ENCODE measurements at regions not wholly inside any gene's neighbourhood (a gene's known extent, or its start where the extent isn't known, plus 50 kb on each side); places are given as distances from the start of the nearest gene placed in this dataset.

GRCh38 chr13:83549671-83550070 is 332.6 kb downstream of the SLITRK1 start:
- DNase-seq (ENCODE audit: low spot score in 2 of 2) (no peak), ATAC-seq (no peak)
- no peak overlapping the region for H3K27ac Mint-ChIP-seq
- no peaks in the 10 kb centered on the region for H3K36me3 Mint-ChIP-seq
- H3K9me3 Mint-ChIP-seq, result peaks cover 0 to 7% of the 10 kb centered on the region in 2 donors

- DNase-seq (ENCODE audit: low spot score in 2 of 2) (no peak), ATAC-seq (no peak)
- no peak overlapping the region for H3K27ac Mint-ChIP-seq
- H3K36me3 Mint-ChIP-seq, result no peaks in the 10 kb centered on the region
- H3K9me3 Mint-ChIP-seq, result peaks cover 5 to 7% of the 10 kb centered on the region in 2 donors
Measured at GRCh38 chr13:83547043-83547442, 335.2 kb downstream of the SLITRK1 start.

- H3K27ac Mint-ChIP-seq, result no peak overlapping the region
- DNase-seq (ENCODE audit: low spot score in 2 of 2) (no peak), ATAC-seq (no peak)
- H3K9me3 Mint-ChIP-seq, result peaks cover 5 to 7% of the 10 kb centered on the region in 2 donors
- no peaks in the 10 kb centered on the region for H3K36me3 Mint-ChIP-seq
Measured at GRCh38 chr13:83546476-83546875, 335.8 kb downstream of the SLITRK1 start.

- no peak for DNase-seq (ENCODE audit: low spot score in 2 of 2)
- Mint-ChIP-seq H3K9me3 (peaks cover 24 to 26% of the 10 kb centered on the region in 2 donors), H3K36me3 (peaks cover 0 to 5% of the 10 kb centered on the region in 2 donors), H3K27ac (no peak overlapping the region)
- ATAC-seq, result no peak
Measured at GRCh38 chr13:83538636-83539035, 343.6 kb downstream of the SLITRK1 start.

GRCh38 chr13:83536941-83537340 is 345.3 kb downstream of the SLITRK1 start:
- peaks cover 19 to 23% of the 10 kb centered on the region in 2 donors for H3K9me3 Mint-ChIP-seq
- ATAC-seq, result no peak
- H3K27ac Mint-ChIP-seq, result no peak overlapping the region
- H3K36me3 Mint-ChIP-seq, result peaks cover 0 to 5% of the 10 kb centered on the region in 2 donors
- DNase-seq (ENCODE audit: low spot score in 2 of 2), result no peak

GRCh38 chr13:83536153-83536552 is 346.1 kb downstream of the SLITRK1 start:
- Mint-ChIP-seq H3K36me3 (peaks cover 0 to 5% of the 10 kb centered on the region in 2 donors), H3K9me3 (peaks cover 19 to 23% of the 10 kb centered on the region in 2 donors), H3K27ac (no peak overlapping the region)
- ATAC-seq, result no peak
- no peak for DNase-seq (ENCODE audit: low spot score in 2 of 2)

GRCh38 chr13:83532809-83533208 is 349.5 kb downstream of the SLITRK1 start:
- no peak for ATAC-seq
- Mint-ChIP-seq H3K27ac (no peak overlapping the region), H3K9me3 (peaks cover 4 to 9% of the 10 kb centered on the region in 2 donors), H3K36me3 (peaks cover 0 to 5% of the 10 kb centered on the region in 2 donors)
- DNase-seq (ENCODE audit: low spot score in 2 of 2), result no peak

GRCh38 chr13:83531022-83531421 is 351.3 kb downstream of the SLITRK1 start:
- ATAC-seq, result no peak
- H3K27ac Mint-ChIP-seq, result no peak overlapping the region
- peaks cover 0 to 5% of the 10 kb centered on the region in 2 donors for H3K36me3 Mint-ChIP-seq

GRCh38 chr13:83516781-83517180 is 365.5 kb downstream of the SLITRK1 start:
- DNase-seq (ENCODE audit: low spot score in 2 of 2) (no peak), ATAC-seq (no peak)
- Mint-ChIP-seq H3K27ac (no peak overlapping the region), H3K9me3 (peaks cover 7 to 9% of the 10 kb centered on the region in 2 donors), H3K36me3 (no peaks in the 10 kb centered on the region)

More at GRCh38 chr13:83531022-83531421, 351.3 kb downstream of the SLITRK1 start:
- peaks cover 4 to 9% of the 10 kb centered on the region in 2 donors for H3K9me3 Mint-ChIP-seq
- no peak for DNase-seq (ENCODE audit: low spot score in 2 of 2)

GRCh38 chr13:83515268-83516015 is 366.8 kb downstream of the SLITRK1 start:
- no peaks in the 10 kb centered on the region for H3K36me3 Mint-ChIP-seq
- ATAC-seq, result no peak
- H3K9me3 Mint-ChIP-seq, result peaks cover 11 to 13% of the 10 kb centered on the region in 2 donors
- DNase-seq (ENCODE audit: low spot score in 2 of 2), result no peak
- H3K27ac Mint-ChIP-seq, result no peak overlapping the region

GRCh38 chr13:83508771-83509301 is 373.4 kb downstream of the SLITRK1 start:
- Mint-ChIP-seq H3K27ac (no peak overlapping the region), H3K36me3 (no peaks in the 10 kb centered on the region), H3K9me3 (peaks cover 8% of the 10 kb centered on the region in 2 donors)
- DNase-seq (ENCODE audit: low spot score in 2 of 2) (no peak), ATAC-seq (no peak)

- DNase-seq (ENCODE audit: low spot score in 2 of 2) (no peak), ATAC-seq (no peak)
- Mint-ChIP-seq H3K36me3 (peaks cover 0 to 6% of the 10 kb centered on the region in 2 donors), H3K9me3 (peaks cover 4 to 20% of the 10 kb centered on the region in 2 donors), H3K27ac (no peak overlapping the region)
Measured at GRCh38 chr13:83503424-83503823, 378.9 kb downstream of the SLITRK1 start.

- ATAC-seq, result no peak
Measured at GRCh38 chr13:83499286-83499685, 383.0 kb downstream of the SLITRK1 start.

GRCh38 chr13:83498481-83499190 is 383.6 kb downstream of the SLITRK1 start:
- H3K9me3 Mint-ChIP-seq, result peaks cover 11 to 20% of the 10 kb centered on the region in 2 donors
- ATAC-seq, result no peak
- H3K36me3 Mint-ChIP-seq, result peaks cover 0 to 6% of the 10 kb centered on the region in 2 donors
- no peak for DNase-seq (ENCODE audit: low spot score in 2 of 2)
- H3K27ac Mint-ChIP-seq, result no peak overlapping the region

More at GRCh38 chr13:83499286-83499685, 383.0 kb downstream of the SLITRK1 start:
- Mint-ChIP-seq H3K36me3 (peaks cover 0 to 6% of the 10 kb centered on the region in 2 donors), H3K9me3 (peaks cover 11 to 20% of the 10 kb centered on the region in 2 donors), H3K27ac (no peak overlapping the region)
- no peak for DNase-seq (ENCODE audit: low spot score in 2 of 2)

- Mint-ChIP-seq H3K27ac (no peak overlapping the region), H3K36me3 (peaks cover 0 to 6% of the 10 kb centered on the region in 2 donors), H3K9me3 (peaks cover 11 to 17% of the 10 kb centered on the region in 2 donors)
- no peak for DNase-seq (ENCODE audit: low spot score in 2 of 2)
- ATAC-seq, result no peak
Measured at GRCh38 chr13:83498045-83498444, 384.2 kb downstream of the SLITRK1 start.

- Mint-ChIP-seq H3K36me3 (no peaks in the 10 kb centered on the region), H3K9me3 (peaks cover 11 to 12% of the 10 kb centered on the region in 2 donors), H3K27ac (no peak overlapping the region)
- no peak for DNase-seq (ENCODE audit: low spot score in 2 of 2)
- no peak for ATAC-seq
Measured at GRCh38 chr13:83496501-83496900, 385.8 kb downstream of the SLITRK1 start.

- no peak for ATAC-seq
- peaks cover 6 to 9% of the 10 kb centered on the region in 2 donors for H3K9me3 Mint-ChIP-seq
- no peak for DNase-seq (ENCODE audit: low spot score in 2 of 2)
Measured at GRCh38 chr13:83485101-83485500, 397.2 kb downstream of the SLITRK1 start.

More at GRCh38 chr13:83485101-83485500, 397.2 kb downstream of the SLITRK1 start:
- Mint-ChIP-seq H3K27ac (no peak overlapping the region), H3K36me3 (no peaks in the 10 kb centered on the region)
